Islet precursor cell (in vitro differentiated cells): ENCODE measurements at regions not wholly inside any gene's neighbourhood (a gene's known extent, or its start where the extent isn't known, plus 50 kb on each side); places are given as distances from the start of the nearest gene placed in this dataset.

Experiments
- DNase-seq: peaks from one replicate; pipeline ENCODE4 v3.0.0-alpha.2; 2018

DNA sequence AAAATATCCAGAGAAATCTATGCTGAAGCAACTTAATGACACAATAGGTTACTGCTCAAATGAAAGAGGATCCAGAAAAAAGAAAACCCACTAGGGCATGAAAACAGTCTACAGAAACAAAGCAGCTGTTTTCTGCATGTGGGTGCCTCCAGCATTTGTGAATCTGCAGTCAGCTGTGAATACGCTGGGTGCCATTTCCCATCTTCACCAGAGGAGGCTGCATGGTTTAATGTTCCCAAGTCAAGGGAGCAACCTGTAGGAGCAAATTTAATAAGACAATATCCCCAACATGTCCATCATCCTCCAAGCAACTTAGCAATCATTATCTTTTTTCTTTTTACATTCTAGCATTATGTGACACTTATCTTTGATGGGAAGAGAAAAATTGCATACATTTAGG, 396.6 kb downstream of the BRINP2 start:
- DNase-seq, result no peak

DNA sequence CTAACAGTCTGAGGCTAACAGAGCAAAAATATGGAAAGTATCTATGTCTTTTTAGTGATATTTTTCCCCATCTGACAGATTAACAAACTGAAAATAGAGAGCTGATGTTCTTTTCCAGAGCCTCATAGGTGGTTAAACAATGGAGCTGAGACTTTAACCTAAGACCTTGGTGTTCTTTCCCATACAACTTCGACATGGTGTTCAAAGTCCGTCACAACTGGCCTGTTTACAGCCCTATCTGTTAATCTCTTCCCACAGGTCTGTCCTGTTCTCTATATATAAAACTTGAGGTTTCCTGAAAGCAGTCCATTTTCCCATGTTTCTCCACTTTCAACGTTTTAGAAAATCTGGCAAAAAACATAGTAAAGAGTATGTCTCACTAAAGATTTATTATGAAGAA, 395.7 kb downstream of the BRINP2 start:
- no peak for DNase-seq

DNA sequence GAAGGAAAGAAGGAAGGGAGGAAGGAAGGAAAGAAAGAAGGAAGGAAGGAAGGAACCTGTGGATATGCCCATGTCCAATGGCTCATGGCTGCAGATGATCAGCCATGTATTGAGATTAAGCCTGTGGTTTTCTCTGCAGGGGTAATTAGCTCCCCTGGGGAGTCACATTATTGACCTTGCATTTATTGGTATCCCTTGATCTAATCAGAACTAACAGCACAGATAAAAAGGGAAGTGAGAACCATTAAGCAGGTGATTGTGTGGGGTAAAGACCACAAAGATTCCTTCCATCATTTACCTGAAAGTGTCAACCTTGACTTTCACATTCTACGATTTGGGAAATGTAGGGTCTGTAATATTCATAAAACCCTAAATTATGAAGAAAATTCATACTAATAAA, 390.7 kb downstream of the BRINP2 start:
- no peak for DNase-seq

DNA sequence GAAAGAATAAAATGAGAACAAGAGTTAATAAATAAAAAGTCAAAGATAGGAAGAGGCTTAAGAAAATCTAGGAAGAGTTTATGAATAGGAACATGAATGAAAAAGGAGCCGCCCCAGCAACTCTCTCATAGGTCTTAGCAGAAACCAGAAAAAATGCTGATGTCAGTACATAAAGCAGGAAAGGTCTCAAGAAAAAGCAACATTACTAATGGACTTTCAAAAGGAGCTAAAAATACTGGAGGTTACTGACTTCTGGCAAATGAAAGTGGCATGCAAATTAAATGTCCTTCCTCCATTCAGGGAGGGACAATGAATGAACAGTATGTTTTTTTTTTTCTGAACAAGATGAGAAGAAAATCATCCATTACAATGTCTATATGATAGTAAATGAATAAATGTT, 387.6 kb downstream of the BRINP2 start:
- DNase-seq, result no peak

- DNase-seq, result no peak
Measured at GRCh38 chr1:177556163-177556562, 385.4 kb downstream of the BRINP2 start.

- no peak for DNase-seq
Measured at GRCh38 chr1:177547200-177547599, 376.4 kb downstream of the BRINP2 start.

DNA sequence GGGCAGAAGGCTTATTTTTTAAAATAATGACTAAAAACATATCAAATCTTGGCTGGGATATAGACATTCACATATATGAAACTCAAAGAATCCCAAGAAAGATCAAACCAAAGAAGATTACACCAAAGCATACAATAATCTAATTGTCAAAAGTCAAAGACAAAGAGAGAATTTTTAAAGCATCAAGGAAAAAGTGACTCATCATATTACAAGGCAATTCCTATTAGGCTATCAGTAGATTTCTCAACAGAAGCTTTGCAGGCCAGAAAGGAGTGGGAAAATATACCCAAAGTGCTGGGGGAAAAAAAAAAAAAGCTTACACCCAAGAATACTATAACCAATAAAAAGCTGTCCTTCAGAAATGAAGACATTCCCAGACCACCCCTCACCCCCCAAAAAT, 375.6 kb downstream of the BRINP2 start:
- DNase-seq, result no peak

DNA sequence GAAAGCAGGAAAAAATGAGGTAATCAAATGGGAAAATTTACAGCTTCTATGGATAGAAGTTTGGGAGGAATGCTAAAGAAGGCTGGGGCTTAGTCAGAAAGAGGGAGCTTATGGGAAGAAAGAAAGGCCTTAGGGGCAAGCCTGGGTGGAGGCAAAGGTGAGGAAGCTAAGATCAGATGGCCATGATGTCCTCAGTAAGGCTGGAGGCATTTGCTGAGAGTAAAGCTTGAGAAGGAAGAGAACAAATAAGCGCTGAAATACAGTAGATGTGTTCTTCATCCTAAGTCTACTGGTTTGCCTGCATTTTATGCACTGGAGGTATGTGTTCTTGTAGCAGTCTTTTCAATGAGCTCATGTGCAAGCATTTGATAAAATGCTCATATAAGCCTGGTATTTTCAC, 355.4 kb downstream of the BRINP2 start:
- no peak for DNase-seq

DNA sequence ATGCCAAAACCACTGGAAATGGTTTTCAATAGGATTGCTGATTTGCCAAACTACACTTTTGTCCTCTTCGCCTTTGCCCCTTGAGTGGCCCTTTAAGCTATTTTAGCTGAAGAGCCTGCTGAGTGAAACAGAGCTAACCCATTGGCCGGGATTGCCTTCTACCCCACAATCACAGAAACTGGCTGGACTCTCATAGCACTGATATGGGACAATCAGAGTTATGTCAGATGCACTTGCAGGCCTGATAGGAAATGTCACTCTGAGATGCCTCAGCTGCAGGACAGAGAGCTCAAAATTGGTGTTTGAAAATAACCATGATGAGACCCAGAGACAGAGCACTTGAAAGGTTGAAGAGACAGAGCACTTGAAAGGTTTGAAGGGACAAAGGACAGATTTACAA, 354.4 kb downstream of the BRINP2 start:
- DNase-seq, result no peak

GRCh38 chr1:177517546-177517945, 346.8 kb downstream of the BRINP2 start:
- peak; percentile 82 for DNase-seq

DNA sequence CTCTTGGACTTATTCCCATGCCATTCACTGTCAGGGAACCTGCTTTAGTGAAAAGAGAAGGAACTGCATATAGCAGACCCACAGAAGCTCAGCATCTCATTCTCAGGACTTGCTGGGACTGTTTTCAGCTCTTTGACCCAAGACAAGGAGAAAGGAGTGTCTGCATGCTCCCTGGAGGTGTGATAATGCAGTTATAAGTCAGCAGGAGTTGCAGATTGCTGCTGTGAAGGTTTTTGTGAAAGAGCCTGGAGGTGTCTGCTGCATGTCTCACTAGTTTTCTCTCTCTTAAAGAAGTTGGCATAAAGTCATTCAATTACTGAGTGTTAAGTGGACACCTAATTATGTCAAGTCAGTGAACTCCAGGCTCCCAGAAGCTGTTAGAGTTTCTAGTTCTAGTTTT, 343.4 kb downstream of the BRINP2 start:
- no peak for DNase-seq

DNA sequence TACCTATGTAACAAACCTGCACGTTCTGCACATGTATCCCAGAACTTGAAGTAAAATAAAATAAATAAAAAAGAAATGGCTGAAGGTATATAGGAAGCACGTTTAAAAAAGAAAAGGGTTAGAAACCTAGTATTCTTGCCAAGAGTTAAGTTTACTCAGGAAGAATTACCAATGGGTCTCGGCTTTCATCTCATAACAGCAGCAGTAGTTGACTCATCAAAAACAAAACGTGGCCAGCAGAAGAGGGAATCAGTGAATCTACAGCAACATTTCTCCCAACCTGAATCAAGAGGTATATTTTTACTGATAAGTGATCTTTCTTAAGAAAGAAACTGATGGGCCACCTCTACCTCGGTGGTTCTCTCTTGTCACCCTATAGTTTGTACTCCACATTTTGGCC, 340.3 kb downstream of the BRINP2 start:
- DNase-seq, result no peak

DNA sequence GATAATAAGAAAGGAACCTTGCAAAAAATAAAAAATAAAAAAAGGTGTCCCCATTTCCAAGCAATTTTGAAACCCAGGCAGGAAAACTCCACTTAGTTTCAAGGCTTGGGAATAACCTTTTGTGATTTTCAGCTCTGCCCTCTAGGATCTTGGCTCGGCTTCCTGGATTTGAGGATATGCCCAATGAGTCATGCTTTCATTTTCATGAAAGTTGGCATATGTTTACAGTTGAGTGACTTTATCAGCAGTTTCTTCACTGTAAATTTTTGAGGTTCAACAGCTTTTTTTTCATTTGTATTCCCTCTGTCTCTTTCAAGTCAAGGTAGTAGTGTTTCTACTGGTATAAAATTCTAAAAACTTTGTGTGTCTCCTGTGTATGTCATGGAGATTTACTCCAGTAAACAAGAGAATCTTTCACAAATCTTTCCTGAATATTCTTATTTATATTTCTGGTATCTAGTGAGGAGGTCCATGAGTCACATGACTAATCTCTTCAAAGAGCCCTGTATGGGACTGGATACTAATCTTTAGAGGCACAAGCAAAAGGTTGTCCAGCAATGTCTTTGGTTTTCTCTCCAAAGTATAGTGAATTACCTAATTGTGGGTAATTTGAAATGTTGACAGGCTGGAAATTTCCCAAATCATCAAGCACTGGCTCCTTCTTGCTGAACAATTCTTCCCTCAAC, 335.3 kb downstream of the BRINP2 start:
- no peak for DNase-seq

DNA sequence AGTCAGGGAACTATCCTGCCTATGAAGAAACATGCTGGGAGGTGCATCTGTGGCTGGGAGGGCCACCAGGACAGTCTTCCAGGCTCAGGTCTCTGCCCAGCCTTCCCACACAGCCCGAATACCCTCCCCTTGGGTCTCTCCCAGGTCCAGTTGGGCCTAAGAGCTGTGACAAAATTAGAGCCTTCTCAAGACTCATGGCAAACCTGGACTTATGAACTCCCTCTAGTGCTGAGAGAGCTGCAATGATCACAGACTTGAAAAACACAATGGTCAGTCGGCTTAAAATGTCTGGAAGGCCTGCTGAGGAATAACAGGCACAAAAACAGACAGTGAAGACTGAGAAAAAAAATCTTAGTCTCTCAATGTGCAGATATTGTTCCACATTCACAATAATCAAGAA, 325.1 kb downstream of the BRINP2 start:
- no peak for DNase-seq

- no peak for DNase-seq
Measured at GRCh38 chr1:177490786-177491185, 320.0 kb downstream of the BRINP2 start.

- DNase-seq, result no peak
Measured at GRCh38 chr1:177490036-177490639, 319.4 kb downstream of the BRINP2 start.

- DNase-seq, result no peak
Measured at GRCh38 chr1:177488722-177489121, 318.0 kb downstream of the BRINP2 start.

GRCh38 chr1:177487481-177487880, 316.7 kb downstream of the BRINP2 start:
- DNase-seq, result peak; percentile 54

GRCh38 chr1:177480741-177481305, 310.1 kb downstream of the BRINP2 start:
- DNase-seq, result no peak

DNA sequence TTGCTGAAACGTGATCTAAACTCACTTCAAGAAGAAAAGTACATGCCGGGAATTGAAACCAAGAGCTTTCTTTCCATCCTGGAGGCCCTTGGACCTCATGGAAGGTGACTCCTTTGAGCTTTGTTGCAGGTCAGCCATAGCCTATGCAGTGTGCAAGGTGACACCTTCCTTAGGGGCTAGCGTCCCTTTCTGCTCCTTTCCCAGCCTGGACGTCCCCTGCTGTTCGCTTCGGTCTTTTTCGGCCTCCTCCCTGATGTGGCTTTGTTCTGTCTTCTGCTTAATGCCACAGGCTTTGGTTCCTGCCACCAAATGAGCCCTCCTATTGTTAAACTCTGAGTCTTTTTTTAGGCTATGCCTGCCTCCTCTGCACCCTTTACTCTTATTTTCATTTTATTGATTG, 308.8 kb downstream of the BRINP2 start:
- no peak for DNase-seq

- DNase-seq, result no peak
Measured at GRCh38 chr1:177476676-177477075, 305.9 kb downstream of the BRINP2 start.

DNA sequence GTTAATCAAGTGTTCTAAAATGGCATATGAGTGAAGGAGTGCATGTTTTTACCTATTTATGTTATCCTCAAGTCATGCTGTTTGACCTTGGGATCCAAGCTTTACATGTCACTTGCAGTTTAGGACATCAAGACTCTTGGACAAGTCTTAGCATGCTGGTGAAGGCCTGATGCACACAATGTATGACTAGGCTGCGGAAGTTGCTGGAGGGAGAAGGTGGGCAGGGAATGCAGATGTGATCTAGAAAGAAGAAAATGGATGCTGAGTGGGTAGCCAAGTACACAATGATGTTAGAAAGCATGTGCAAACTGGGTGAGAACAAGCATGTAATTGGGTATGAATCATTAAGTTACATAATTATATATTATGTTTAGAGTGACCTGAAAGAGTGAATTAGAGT, 301.8 kb downstream of the BRINP2 start:
- no peak for DNase-seq

DNA sequence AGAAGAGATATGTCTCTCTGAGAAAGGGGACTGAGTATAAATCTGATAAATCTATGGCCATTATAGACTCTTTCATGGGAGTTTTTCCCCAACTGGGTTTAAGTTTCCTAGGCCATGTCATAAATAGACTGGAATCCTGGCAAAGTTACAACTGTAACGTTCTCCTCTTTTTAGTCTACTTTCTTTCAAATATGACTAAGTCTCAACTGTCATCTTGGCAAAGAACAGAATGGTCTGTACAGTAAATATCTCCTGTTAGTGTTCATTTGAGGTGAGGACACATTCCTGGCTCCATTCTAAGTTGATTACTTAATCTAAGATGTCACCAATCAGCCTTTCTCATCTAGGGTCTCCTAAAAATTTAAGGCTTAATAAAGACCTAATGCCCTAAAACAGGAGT, 300.5 kb downstream of the BRINP2 start:
- DNase-seq, result no peak

DNA sequence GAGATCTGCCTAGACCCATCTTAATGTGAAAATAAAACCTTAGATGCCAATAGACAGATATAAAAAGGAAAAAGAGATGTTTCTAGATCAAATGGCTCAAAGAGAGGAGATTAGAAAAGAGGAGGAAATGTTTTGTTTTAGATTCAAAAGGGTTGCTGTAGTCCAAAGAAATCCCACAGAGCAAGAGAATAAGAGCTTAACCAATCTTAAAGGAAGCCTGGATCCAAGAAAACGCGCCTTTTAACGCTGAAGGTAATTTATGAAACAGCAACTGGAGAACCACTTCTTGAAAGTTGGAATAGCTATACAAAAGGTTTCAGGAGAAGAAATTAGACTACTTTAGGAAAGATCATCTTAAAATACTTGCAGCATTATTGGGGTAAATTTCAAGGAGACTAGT, 298.8 kb downstream of the BRINP2 start:
- no peak for DNase-seq

DNA sequence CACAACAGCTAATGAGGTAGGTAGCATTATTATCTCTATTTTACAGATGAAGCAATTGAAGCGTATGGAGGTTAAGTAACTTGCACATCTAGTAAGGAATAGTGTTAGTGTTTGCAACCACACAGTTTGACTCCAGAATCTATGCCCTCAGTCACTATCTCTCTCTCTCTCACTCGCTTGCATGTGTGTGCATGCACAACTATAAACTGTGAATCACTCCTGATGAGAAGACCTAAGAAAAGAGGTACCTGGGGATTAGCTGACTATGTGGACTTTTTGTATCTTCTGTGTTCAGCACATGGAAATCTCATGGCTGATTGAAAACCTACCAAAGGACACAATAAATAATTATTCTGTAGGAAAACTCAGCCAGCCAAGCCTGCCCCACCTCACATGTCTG, 295.5 kb downstream of the BRINP2 start:
- DNase-seq, result no peak
